K562 (cell line): ENCODE measurements at regions not wholly inside any gene's neighbourhood (a gene's known extent, or its start where the extent isn't known, plus 50 kb on each side); places are given as distances from the start of the nearest gene placed in this dataset.

ENCODE experiments used
- ATAC-seq: fragments of 200-7000 bp; cut with Tn5 transposase; 3 replicates; pipeline ENCODE4 v1.9.1; 2020; ENCODE audit warnings: moderate library complexity
- BruUV-seq: library from RNA; stranded (reverse); fragments of 400-500 nt; replicated peaks from 2 replicates; lab custom pipeline; 2021; lab: Mats Ljungman, UMichigan
- CTCF ChIA-PET: fragments of 300-600 bp; formaldehyde crosslinking; extraction: SDS; loops from one replicate; lab custom pipeline; 2021; ENCODE audit warnings: low intra/inter-chr PET ratio; lab: Yijun Ruan, JAX
- POLR2A ChIA-PET: fragments of 300-600, 350-650 bp; sonication (Branson Sonifier 250); formaldehyde crosslinking; extraction: SDS; loops from one replicate; lab custom pipeline; 2021; ENCODE audit warnings: antibody characterized with exemption, inconsistent platforms; lab: Yijun Ruan, JAX
- DNase-seq, 4 experiments: peaks; one replicate each; pipeline versions ENCODE4 v3.0.0 to v3.0.0-alpha.2; 2011 to 2018; ENCODE audit warnings: low spot score in 3 of 4, mixed read lengths in 3 of 4; ENCODE audit errors: extremely low read depth in 1 of 4
- FAIRE-seq: peaks from 2 replicates; lab custom pipeline; 2011; peaks lifted over from hg19 to GRCh38; lab: Jason Lieb, UNC
- H2AFZ ChIP-seq: 2 replicates; pipeline ENCODE4 v1.6.0; 2011; ENCODE audit warnings: low read depth, low read length, control low read depth, inconsistent platforms
- H3K27ac ChIP-seq: fragments of 200-600 bp; 3 replicates; pipeline ENCODE4 v1.8.0; 2011; ENCODE audit warnings: low read depth, mild to moderate bottlenecking, control low read depth, inconsistent platforms, low read length, moderate library complexity, mixed read lengths; ENCODE audit errors: extremely low read depth
- H3K27me3 ChIP-seq, 2 experiments: fragments of 300-600 bp in 1 of 2; 2 replicates in 1 of 2; 3 replicates in 1 of 2; pipeline versions ENCODE4 v1.6.0 to v1.8.0; 2011; ENCODE audit warnings: inconsistent platforms in 2 of 2, low read length in 2 of 2, mild to moderate bottlenecking in 1 of 2, mixed read lengths in 1 of 2, moderate library complexity in 1 of 2; ENCODE audit not compliant: control insufficient read depth in 2 of 2, insufficient read depth in 2 of 2
- H3K36me3 ChIP-seq: fragments of 300-600 bp; 3 replicates; pipeline ENCODE4 v1.8.0; 2011; ENCODE audit warnings: mild to moderate bottlenecking, low read length, inconsistent platforms; ENCODE audit not compliant: control insufficient read depth, insufficient read depth
- H3K4me1 ChIP-seq, 2 experiments: fragments of 200-600 bp in 1 of 2; replicated peaks in 1 of 2; 2 replicates in 1 of 2; 3 replicates in 1 of 2; pipeline versions ENCODE4 v1.5.1 to v1.8.0; 2011; ENCODE audit warnings: inconsistent platforms in 2 of 2, low read length in 2 of 2, mild to moderate bottlenecking in 1 of 2, mixed read lengths in 1 of 2, moderate library complexity in 1 of 2; ENCODE audit not compliant: control insufficient read depth in 2 of 2, insufficient read depth in 2 of 2
- H3K4me2 ChIP-seq: 2 replicates; pipeline ENCODE4 v1.6.1; 2011; ENCODE audit warnings: low read length, control low read depth, inconsistent platforms, mixed read lengths; ENCODE audit not compliant: insufficient read depth
- H3K4me3 ChIP-seq: fragments of 200-600 bp; sonication (generic), shearing (Covaris generic); 2 replicates; pipeline ENCODE4 v1.5.1; 2016; ENCODE audit warnings: control low read depth, inconsistent platforms
- H3K79me2 ChIP-seq: fragments of 200-600 bp; 3 replicates; pipeline ENCODE4 v1.8.0; 2011; ENCODE audit warnings: low read length, inconsistent platforms; ENCODE audit not compliant: control insufficient read depth, insufficient read depth
- H3K9ac ChIP-seq, 2 experiments: 2 replicates each; pipeline versions ENCODE4 v1.6.0 to v1.6.1; 2011; ENCODE audit warnings: low read depth in 2 of 2, low read length in 2 of 2, control low read depth in 1 of 2, inconsistent platforms in 1 of 2, mild to moderate bottlenecking in 1 of 2, mixed read lengths in 1 of 2; ENCODE audit not compliant: insufficient read depth in 1 of 2
- H3K9me1 ChIP-seq: one replicate; pipeline ENCODE4 v1.6.0; 2011; ENCODE audit warnings: inconsistent platforms, mild to moderate bottlenecking, low read length, moderate library complexity; ENCODE audit not compliant: control insufficient read depth, insufficient read depth
- H3K9me3 ChIP-seq: replicated peaks from 2 replicates; pipeline ENCODE4 v1.5.1; 2011; ENCODE audit warnings: low read depth, low read length, inconsistent platforms; ENCODE audit not compliant: control insufficient read depth, insufficient read depth
- H4K20me1 ChIP-seq: replicated peaks from 2 replicates; pipeline ENCODE4 v1.6.1; 2011; ENCODE audit warnings: low read length, inconsistent platforms, mixed read lengths; ENCODE audit not compliant: control insufficient read depth, insufficient read depth
- E2F3 ChIP-seq: fragments of 250-450 bp; sonication (Bioruptor Pico); IDR thresholded peaks from 2 replicates; pipeline ENCODE4 v1.4.0; 2020; ENCODE audit warnings: mild to moderate bottlenecking
- GATAD2B ChIP-seq: fragments of 450-650 bp; IDR thresholded peaks from 2 replicates; pipeline ENCODE4 v1.6.1; 2017; ENCODE audit warnings: mild to moderate bottlenecking, borderline replicate concordance
- HDAC1 ChIP-seq, 2 experiments: fragments of 450-650 bp; IDR thresholded peaks; 2 replicates each; pipeline ENCODE4 v1.6.1; 2016 to 2017; ENCODE audit warnings: inconsistent platforms in 1 of 2, mild to moderate bottlenecking in 1 of 2, moderate library complexity in 1 of 2
- HDAC8 ChIP-seq: fragments of 450-650 bp; IDR thresholded peaks from 2 replicates; pipeline ENCODE4 v1.6.1; 2016; ENCODE audit warnings: mild to moderate bottlenecking, missing genetic modification characterization, moderate library complexity, missing compliant biosample characterization
- IFI16 ChIP-seq: fragments of 250-450 bp; sonication (Bioruptor Pico); IDR thresholded peaks from 2 replicates; pipeline ENCODE4 v2.1.2; 2022; ENCODE audit warnings: mild to moderate bottlenecking, inconsistent platforms
- KLF1 ChIP-seq: fragments of 450-650 bp; IDR thresholded peaks from 2 replicates; pipeline ENCODE4 v1.6.1; 2016; ENCODE audit warnings: missing genetic modification characterization, missing compliant biosample characterization
- PTRF ChIP-seq: fragments of 450-650 bp; IDR thresholded peaks from 2 replicates; pipeline ENCODE4 v1.6.1; 2016; ENCODE audit warnings: mild to moderate bottlenecking, missing genetic modification characterization, missing compliant biosample characterization
- TEAD2 ChIP-seq: fragments of 450-650 bp; IDR thresholded peaks from 2 replicates; pipeline ENCODE4 v1.6.1; 2016; ENCODE audit warnings: missing genetic modification characterization, control low read depth, missing compliant biosample characterization
- ZBTB43 ChIP-seq: sonication (generic); formaldehyde crosslinking; IDR thresholded peaks from 2 replicates; pipeline ENCODE4 v1.8.0; 2023; ENCODE audit warnings: mild to moderate bottlenecking, missing genetic modification reagents
- ZNF121 ChIP-seq: sonication (generic); formaldehyde crosslinking; conservative IDR thresholded peaks from 2 replicates; pipeline ENCODE4 v1.8.0; 2022; ENCODE audit warnings: missing genetic modification reagents
- WGBS: fragments of 100-300 bp; shearing (Covaris generic); methylation state at CpG from one replicate; pipeline ENCODE4 v1.1.6; 2016; ENCODE audit warnings: low coverage, mixed read lengths; ENCODE audit not compliant: insufficient coverage; ENCODE audit errors: missing lambda C conversion rate; 5-methylcytosine and 5-hydroxymethylcytosine counted together
- in situ Hi-C: fragments of 300-500 bp; cut with MboI; formaldehyde crosslinking; loops from 4 replicates; pipeline ENCODE4 v1.15.0; 2018; ENCODE audit warnings: inconsistent platforms, mixed read lengths
- intact Hi-C: fragments of 100-400 bp; cut with micrococcal nuclease; formaldehyde crosslinking; loops from 2 replicates; pipeline ENCODE4 v1.14.2; 2022

GRCh38 chr15:69666441-69666882 is 213.8 kb downstream of the RPLP1 start:
- peak in 1 of 4 experiments; percentile 9 for DNase-seq

More at GRCh38 chr15:69666441-69666882, 213.8 kb downstream of the RPLP1 start:
- Histone ChIP-seq H4K20me1 (no peaks in the 10 kb centered on the region; the same call in 1 of the 2 replicates), H3K9ac (no peak overlapping the region), H3K4me2 (no peak overlapping the region), H3K79me2 (no peaks in the 10 kb centered on the region), H2AFZ (no peak overlapping the region), H3K4me1 (no peaks in the 10 kb centered on the region; a peak in 1 of 5 replicates), H3K27ac (no peak overlapping the region), H3K27me3 (peaks cover 10 to 28% of the 10 kb centered on the region in 2 experiments; a peak in 4 of 5 replicates), H3K36me3 (no peaks in the 10 kb centered on the region), H3K9me3 (no peaks in the 10 kb centered on the region), H3K4me3 (no peak overlapping the region), H3K9me1 (no peaks in the 10 kb centered on the region)
- WGBS = 1% methylated on average over 10 of the region's 10 CpGs
- no peak for TF ChIP-seq ZNF121 (CRISPR knock-in tag)
- no peak for TF ChIP-seq HDAC8 (tag)
- no peak for TF ChIP-seq KLF1
- TF ChIP-seq PTRF (tag) = no peak
- TF ChIP-seq E2F3 = no peak
- TF ChIP-seq HDAC1 (IDR thresholded peaks at IDR 0.05) = no peak
- TF ChIP-seq GATAD2B = no peak
- TF ChIP-seq ZBTB43 (CRISPR knock-in tag) = no peak
- TF ChIP-seq TEAD2 = no peak
- TF ChIP-seq IFI16 (CRISPR knock-in tag) = no peak
- no TSS peak for BruUV-seq
- no peak for FAIRE-seq
- in situ Hi-C loops (no loop called here), intact Hi-C loops (no loop called here)
- ChIA-PET POLR2A (interaction anchor here (1.1 kb wide), 1 partner anchor 18 kb away, joined by 3 read pairs; no protein-coding TSS in a partner anchor), CTCF (no interaction called here)
- no peak for ATAC-seq
